ENCODE measurements at regions not wholly inside any gene's neighbourhood (a gene's known extent, or its start where the extent isn't known, plus 50 kb on each side); places are given as distances from the start of the nearest gene placed in this dataset.
A peak's percentile ranks its signal among the peaks of the same experiment; 100 is the strongest.

DNA sequence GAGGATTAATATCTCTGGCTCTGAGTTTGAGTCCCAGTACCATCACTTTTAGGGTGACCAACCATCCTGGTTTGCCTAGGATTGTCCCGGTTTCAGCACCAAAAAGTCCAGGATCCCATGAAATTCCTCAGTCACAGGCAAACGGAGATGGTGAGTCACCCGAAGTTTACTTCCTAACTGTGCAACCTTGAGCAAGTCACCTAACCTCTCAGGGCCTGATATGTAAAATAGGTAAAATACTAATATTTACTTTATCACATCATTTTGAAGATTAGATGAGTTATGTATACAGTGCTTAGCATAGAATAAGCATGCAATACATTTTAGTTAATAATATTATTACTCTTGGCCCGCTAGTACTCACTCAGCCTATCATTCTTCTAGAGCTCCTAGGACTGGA lies 91.1 kb upstream of the KCNMB2 start:
- in situ Hi-C loops (cut with MboI; ENCODE audit: low pct_unique_long_range_greater_than_20kb, low sequenced_read_pairs, unreplicated experiment), result loop anchor here (25.0 kb wide), 1 partner anchor 867 kb away; the partner anchor contains the start of gene ZNF639
- DNase-seq (ENCODE audit: low spot score), result no peak
- TF ChIP-seq, protein P1, sequence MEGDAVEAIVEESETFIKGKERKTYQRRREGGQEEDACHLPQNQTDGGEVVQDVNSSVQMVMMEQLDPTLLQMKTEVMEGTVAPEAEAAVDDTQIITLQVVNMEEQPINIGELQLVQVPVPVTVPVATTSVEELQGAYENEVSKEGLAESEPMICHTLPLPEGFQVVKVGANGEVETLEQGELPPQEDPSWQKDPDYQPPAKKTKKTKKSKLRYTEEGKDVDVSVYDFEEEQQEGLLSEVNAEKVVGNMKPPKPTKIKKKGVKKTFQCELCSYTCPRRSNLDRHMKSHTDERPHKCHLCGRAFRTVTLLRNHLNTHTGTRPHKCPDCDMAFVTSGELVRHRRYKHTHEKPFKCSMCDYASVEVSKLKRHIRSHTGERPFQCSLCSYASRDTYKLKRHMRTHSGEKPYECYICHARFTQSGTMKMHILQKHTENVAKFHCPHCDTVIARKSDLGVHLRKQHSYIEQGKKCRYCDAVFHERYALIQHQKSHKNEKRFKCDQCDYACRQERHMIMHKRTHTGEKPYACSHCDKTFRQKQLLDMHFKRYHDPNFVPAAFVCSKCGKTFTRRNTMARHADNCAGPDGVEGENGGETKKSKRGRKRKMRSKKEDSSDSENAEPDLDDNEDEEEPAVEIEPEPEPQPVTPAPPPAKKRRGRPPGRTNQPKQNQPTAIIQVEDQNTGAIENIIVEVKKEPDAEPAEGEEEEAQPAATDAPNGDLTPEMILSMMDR (IDR thresholded peaks at IDR 0.05; ENCODE audit: extremely low read depth, insufficient read depth, missing control alignments), result no peak

DNA sequence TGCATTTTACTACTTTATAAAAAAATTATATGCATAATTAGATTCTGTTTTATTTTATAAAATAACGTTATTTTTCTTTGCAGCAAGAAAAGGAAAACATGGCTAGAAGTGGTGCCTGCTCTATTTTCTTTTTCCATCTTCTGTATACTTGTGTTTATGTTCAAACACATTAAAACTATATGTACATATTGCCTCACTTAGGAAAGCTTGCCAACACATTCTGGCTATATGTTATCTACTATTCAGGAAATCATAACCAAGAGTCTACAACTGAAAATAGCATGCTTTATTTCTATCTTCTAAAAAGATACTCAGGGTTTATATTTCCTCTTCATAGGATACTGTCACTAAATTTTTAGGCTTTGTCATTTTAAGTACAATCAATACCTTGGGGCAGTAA lies 90.2 kb upstream of the KCNMB2 start:
- DNase-seq (ENCODE audit: low spot score), result no peak
- in situ Hi-C loops (cut with MboI; ENCODE audit: low pct_unique_long_range_greater_than_20kb, low sequenced_read_pairs, unreplicated experiment), result loop anchor here (25.0 kb wide), 1 partner anchor 866 kb away; the partner anchor contains the start of gene ZNF639
- TF ChIP-seq, protein P1 (IDR thresholded peaks at IDR 0.05; ENCODE audit: extremely low read depth, insufficient read depth, missing control alignments), result no peak

- DNase-seq (ENCODE audit: low spot score), result no peak
- in situ Hi-C loops (cut with MboI; ENCODE audit: low pct_unique_long_range_greater_than_20kb, low sequenced_read_pairs, unreplicated experiment), result no loop called here
Observed at GRCh38 chr3:178450476-178450875, 85.8 kb upstream of the KCNMB2 start.

GRCh38 chr3:178451799-178452198 lies 84.4 kb upstream of the KCNMB2 start:
- TF ChIP-seq, protein P1 (IDR thresholded peaks at IDR 0.05; ENCODE audit: extremely low read depth, insufficient read depth, missing control alignments), result peak; percentile 23
- in situ Hi-C loops (cut with MboI; ENCODE audit: low pct_unique_long_range_greater_than_20kb, low sequenced_read_pairs, unreplicated experiment), result no loop called here

More at GRCh38 chr3:178450476-178450875, 85.8 kb upstream of the KCNMB2 start:
- TF ChIP-seq, protein P1 (IDR thresholded peaks at IDR 0.05; ENCODE audit: extremely low read depth, insufficient read depth, missing control alignments), result no peak

DNA sequence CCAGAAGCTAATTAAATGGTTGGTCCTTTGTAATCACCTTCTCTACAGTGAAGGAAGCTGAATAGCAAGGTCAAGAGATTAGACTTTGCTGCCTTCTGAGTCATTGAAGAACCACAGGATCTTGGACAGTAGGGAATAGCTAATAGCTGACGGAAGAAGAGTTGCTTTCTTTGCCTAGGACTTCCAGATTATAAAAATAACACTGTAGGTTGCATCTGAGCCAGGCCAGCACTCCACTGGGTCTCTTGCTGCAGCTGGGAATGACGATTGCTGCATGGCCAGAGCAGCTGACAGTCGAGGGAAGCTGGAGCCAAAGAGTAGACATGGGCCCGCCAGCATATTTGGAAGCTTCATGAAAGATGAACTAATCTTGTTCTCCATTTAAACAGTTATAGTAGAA lies 81.5 kb upstream of the KCNMB2 start:
- no peak for DNase-seq (ENCODE audit: low spot score)
- in situ Hi-C loops (cut with MboI; ENCODE audit: low pct_unique_long_range_greater_than_20kb, low sequenced_read_pairs, unreplicated experiment), result no loop called here
- TF ChIP-seq, protein P1 (IDR thresholded peaks at IDR 0.05; ENCODE audit: extremely low read depth, insufficient read depth, missing control alignments), result no peak

More at GRCh38 chr3:178451799-178452198, 84.4 kb upstream of the KCNMB2 start:
- DNase-seq (ENCODE audit: low spot score), result no peak

- no peak for DNase-seq (ENCODE audit: low spot score)
- TF ChIP-seq, protein P1 (IDR thresholded peaks at IDR 0.05; ENCODE audit: extremely low read depth, insufficient read depth, missing control alignments), result no peak
- in situ Hi-C loops (cut with MboI; ENCODE audit: low pct_unique_long_range_greater_than_20kb, low sequenced_read_pairs, unreplicated experiment), result no loop called here
Observed at GRCh38 chr3:178455226-178455625, 81.0 kb upstream of the KCNMB2 start.

GRCh38 chr3:178455946-178456345 lies 80.3 kb upstream of the KCNMB2 start:
- in situ Hi-C loops (cut with MboI; ENCODE audit: low pct_unique_long_range_greater_than_20kb, low sequenced_read_pairs, unreplicated experiment), result no loop called here
- DNase-seq (ENCODE audit: low spot score), result no peak
- TF ChIP-seq, protein P1 (IDR thresholded peaks at IDR 0.05; ENCODE audit: extremely low read depth, insufficient read depth, missing control alignments), result no peak
